HL-60 (cell line): ENCODE measurements at regions not wholly inside any gene's neighbourhood (a gene's known extent, or its start where the extent isn't known, plus 50 kb on each side); places are given as distances from the start of the nearest gene placed in this dataset.

ENCODE experiments used
- DNase-seq, 2 experiments: peaks; one replicate each; pipeline ENCODE4 v3.0.0-alpha.2; 2010 to 2020; ENCODE audit warnings: low read depth in 1 of 2, low spot score in 1 of 2
- H3K27ac ChIP-seq: fragments of 250-450 bp; sonication (Bioruptor Pico); replicated peaks from 2 replicates; pipeline ENCODE4 v1.5.1; 2020; ENCODE audit warnings: mild to moderate bottlenecking, moderate library complexity
- H3K27me3 ChIP-seq: fragments of 250-450 bp; sonication (Bioruptor Pico); 2 replicates; pipeline ENCODE4 v1.5.1; 2021; ENCODE audit warnings: mild to moderate bottlenecking, moderate library complexity; ENCODE audit not compliant: insufficient read depth, poor library complexity, severe bottlenecking
- H3K4me3 ChIP-seq: replicated peaks from 2 replicates; pipeline ENCODE4 v1.5.1; 2011; ENCODE audit warnings: mild to moderate bottlenecking, control low read depth, low read length; ENCODE audit not compliant: insufficient read depth
- CTCF ChIP-seq: IDR thresholded peaks from one replicate; pipeline ENCODE4 v1.5.1; 2011; ENCODE audit warnings: low read length, control low read depth, inconsistent platforms; ENCODE audit not compliant: insufficient read depth
- GABPA ChIP-seq: IDR thresholded peaks from 2 replicates; pipeline ENCODE4 v1.6.1; 2012; ENCODE audit warnings: low read depth
- POLR2AphosphoS5 ChIP-seq: IDR thresholded peaks from 2 replicates; pipeline ENCODE4 v1.6.1; 2012; ENCODE audit warnings: low read depth
- REST ChIP-seq: IDR thresholded peaks from 2 replicates; pipeline ENCODE4 v1.6.1; 2012; ENCODE audit warnings: low read depth; ENCODE audit not compliant: insufficient replicate concordance
- SPI1 ChIP-seq: IDR thresholded peaks from 2 replicates; pipeline ENCODE4 v1.6.1; 2012; ENCODE audit warnings: low read depth, mild to moderate bottlenecking, borderline replicate concordance

DNA sequence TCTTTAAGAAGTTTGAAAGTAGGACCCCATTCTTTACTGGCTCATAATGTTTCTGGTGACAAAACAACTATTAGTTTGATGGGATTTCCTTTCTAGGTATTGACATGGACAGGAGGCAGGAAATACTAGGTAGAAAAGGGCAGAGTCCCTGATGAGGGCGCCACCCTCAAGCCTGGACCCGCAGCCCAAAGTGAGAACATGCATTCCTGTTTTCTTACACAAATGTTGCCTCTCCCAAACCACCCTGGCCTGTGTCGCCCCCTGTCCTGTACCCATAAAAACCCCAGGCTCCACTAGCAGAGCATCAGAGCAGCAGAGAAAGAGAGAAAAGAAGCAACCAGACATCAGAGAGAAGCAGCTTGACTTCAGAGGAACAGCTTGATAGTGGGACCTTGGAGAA, 1055.2 kb upstream of the POT1 start:
- H3K4me3 ChIP-seq = no peak overlapping the region
- no peaks in the 10 kb centered on the region for H3K27me3 ChIP-seq
- no peak for DNase-seq
- TF ChIP-seq SPI1 = no peak
- no peak for TF ChIP-seq GABPA
- TF ChIP-seq CTCF = no peak
- TF ChIP-seq POLR2AphosphoS5 = no peak
- no peak for TF ChIP-seq REST
- H3K27ac ChIP-seq = no peak overlapping the region

DNA sequence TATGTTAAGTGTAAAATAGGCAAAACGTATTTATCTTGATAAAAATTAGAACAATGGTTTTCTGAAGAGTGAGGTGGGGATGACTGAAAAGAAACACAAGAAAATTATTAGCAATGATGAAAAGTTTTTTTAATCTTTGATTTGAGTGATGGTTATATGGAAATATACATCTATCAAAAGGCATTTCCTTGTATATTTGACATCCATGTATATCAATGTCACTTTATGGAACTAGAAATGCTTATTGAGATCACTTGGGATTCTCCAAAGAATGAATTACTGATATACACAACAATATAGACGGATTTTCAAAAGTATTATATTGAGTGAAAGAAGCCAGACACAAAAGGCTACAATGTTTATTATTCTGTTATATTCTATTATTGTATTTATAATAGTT, 1042.0 kb upstream of the POT1 start:
- TF ChIP-seq POLR2AphosphoS5 (no peak), CTCF (no peak), SPI1 (no peak), REST (no peak), GABPA (no peak)
- H3K27me3 ChIP-seq = no peaks in the 10 kb centered on the region
- H3K4me3 ChIP-seq = no peak overlapping the region
- no peak for DNase-seq
- H3K27ac ChIP-seq = no peak overlapping the region

- no peak for DNase-seq
- Histone ChIP-seq H3K27me3 (no peaks in the 10 kb centered on the region), H3K27ac (no peak overlapping the region), H3K4me3 (no peak overlapping the region)
- TF ChIP-seq SPI1 = 0 out of 2 replicates have a peak, but pooled peaks have one; percentile 1
- no peak for TF ChIP-seq POLR2AphosphoS5
Observed at GRCh38 chr7:125966278-125967048, 1036.8 kb upstream of the POT1 start.

DNA sequence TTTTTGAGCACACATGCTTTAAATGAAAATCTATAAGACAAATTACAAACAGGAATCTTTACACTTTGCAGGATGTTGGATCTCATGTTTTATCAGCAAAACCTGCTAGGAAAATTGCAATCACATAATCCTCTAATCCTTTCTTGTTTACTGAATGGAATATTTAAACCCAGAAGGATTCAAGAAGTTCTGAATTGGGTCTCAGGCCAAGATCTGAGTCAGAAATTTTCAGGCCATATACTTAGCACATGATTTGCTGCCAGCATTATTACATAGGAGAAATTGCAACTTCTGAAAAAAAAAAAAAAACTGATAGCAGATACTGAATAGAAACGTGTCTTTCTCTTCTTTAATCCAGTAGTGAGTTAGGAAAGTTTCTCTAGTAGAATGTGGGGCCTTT, 1005.3 kb upstream of the POT1 start:
- no peak for DNase-seq
- no peak for TF ChIP-seq POLR2AphosphoS5
- no peak for TF ChIP-seq REST
- TF ChIP-seq SPI1 = no peak
- TF ChIP-seq GABPA = no peak
- H3K4me3 ChIP-seq = no peak overlapping the region
- H3K27ac ChIP-seq = no peak overlapping the region
- no peaks in the 10 kb centered on the region for H3K27me3 ChIP-seq
